ENCODE measurements at regions not wholly inside any gene's neighbourhood (a gene's known extent, or its start where the extent isn't known, plus 50 kb on each side); places are given as distances from the start of the nearest gene placed in this dataset.

DNA sequence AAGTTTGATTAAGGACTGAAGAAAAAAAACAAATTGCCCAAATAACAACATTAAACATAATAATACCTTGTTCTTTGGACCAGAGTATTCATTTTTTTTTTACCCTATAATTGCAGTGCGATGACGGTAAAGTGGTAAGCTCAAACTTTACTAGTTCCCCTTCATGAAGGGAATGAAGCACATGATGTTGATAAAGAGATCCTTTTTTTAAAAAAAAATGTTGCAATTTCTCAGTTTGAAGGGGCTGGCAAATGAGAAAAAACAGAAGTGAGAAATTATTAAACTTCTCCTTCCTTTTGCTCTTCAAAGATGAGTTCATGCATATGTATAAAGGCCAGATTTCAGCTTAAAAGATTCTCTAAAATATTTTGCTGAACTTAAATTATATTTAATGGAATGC lies 231.7 kb downstream of the C4orf33 start:
- no peaks in the 10 kb centered on the region for H3K36me3 ChIP-seq (replicated peaks in 1 of 2; ENCODE audit: control insufficient read depth in 1 of 2, insufficient read depth in 2 of 2, low read length in 2 of 2)
- peaks cover 0 to 2% (median 0%) of the 10 kb centered on the region in 7 donors for H3K9me3 Mint-ChIP-seq
- H3K4me2 ChIP-seq (replicated peaks; ENCODE audit: extremely low read depth, low read length, poor library complexity, severe bottlenecking): peak overlapping the region; percentile 47
- H3K36me3 Mint-ChIP-seq: peaks cover 3 to 4% of the 10 kb centered on the region in 2 donors
- peak overlapping the region in 1 of 3 experiments; percentile 38 for H3K4me3 ChIP-seq (replicated peaks in 1 of 3; ENCODE audit: low read depth in 2 of 3, low read length in 3 of 3)
- H3K27me3 ChIP-seq (ENCODE audit: control insufficient read depth in 2 of 2, insufficient read depth in 2 of 2, low read length in 2 of 2): no peaks in the 10 kb centered on the region
- H2AFZ ChIP-seq (ENCODE audit: insufficient read depth, low read depth, low read length, poor library complexity, severe bottlenecking): no peak overlapping the region
- H3K9ac ChIP-seq (ENCODE audit: insufficient read depth, low read length, poor library complexity, severe bottlenecking): peak overlapping the region; percentile 64
- H3K4me1 ChIP-seq (ENCODE audit: control insufficient read depth in 1 of 2, insufficient read depth in 2 of 2, low read length in 2 of 2): peaks cover 46 to 51% of the 10 kb centered on the region in 2 donors
- H3K4me3 Mint-ChIP-seq: peak overlapping the region in 1 of 2 donors; percentile 60
- H3K9me3 ChIP-seq (replicated peaks in 1 of 2; ENCODE audit: control insufficient read depth in 1 of 2, insufficient read depth in 1 of 2, low read length in 2 of 2): no peaks in the 10 kb centered on the region
- H3K79me2 ChIP-seq (ENCODE audit: insufficient read depth, low read length): no peaks in the 10 kb centered on the region
- no peak for TF ChIP-seq CTCF (IDR thresholded peaks at IDR 0.05)
- no CpG with 5 or more reads among the region's 2 CpGs for WGBS (ENCODE audit: insufficient coverage)
- H4K20me1 ChIP-seq (ENCODE audit: insufficient read depth, low read length): no peaks in the 10 kb centered on the region
- H3K27ac ChIP-seq (ENCODE audit: low read depth in 1 of 2, low read length in 2 of 2): peak overlapping the region; percentile 69 to 98
- peak overlapping the region; percentile 90 to 98 (median 94) for H3K27ac Mint-ChIP-seq
- DNase-seq: peak; percentile 69 to 89 (median 71)
- peaks cover 0 to 6% (median 3%) of the 10 kb centered on the region in 3 donors for H3K27me3 Mint-ChIP-seq (ENCODE audit: low read depth in 3 of 3)
- intact Hi-C loops (cut with micrococcal nuclease): loop anchor here in 1 of 2 donors (10.0 kb wide), 1 partner anchor 233 kb away; the partner anchor contains the start of genes C4orf33 and SCLT1
- peaks cover 60% of the 10 kb centered on the region for H3K4me1 Mint-ChIP-seq

GRCh38 chr4:129328162-129328561 lies 232.2 kb downstream of the C4orf33 start:
- H3K4me1 Mint-ChIP-seq: peaks cover 60% of the 10 kb centered on the region
- no peaks in the 10 kb centered on the region for H3K9me3 ChIP-seq (replicated peaks in 1 of 2; ENCODE audit: control insufficient read depth in 1 of 2, insufficient read depth in 1 of 2, low read length in 2 of 2)
- H3K27ac Mint-ChIP-seq: peak overlapping the region; percentile 82 to 98 (median 91)

More at GRCh38 chr4:129328162-129328561, 232.2 kb downstream of the C4orf33 start:
- Histone ChIP-seq H3K9ac (ENCODE audit: insufficient read depth, low read length, poor library complexity, severe bottlenecking) (peak overlapping the region; percentile 28), H3K27me3 (ENCODE audit: control insufficient read depth in 2 of 2, insufficient read depth in 2 of 2, low read length in 2 of 2) (no peaks in the 10 kb centered on the region), H3K4me1 (ENCODE audit: control insufficient read depth in 1 of 2, insufficient read depth in 2 of 2, low read length in 2 of 2) (peaks cover 46 to 51% of the 10 kb centered on the region in 2 donors), H3K27ac (ENCODE audit: low read depth in 1 of 2, low read length in 2 of 2) (peak overlapping the region; percentile 19 to 98), H4K20me1 (ENCODE audit: insufficient read depth, low read length) (no peaks in the 10 kb centered on the region), H3K36me3 (replicated peaks in 1 of 2; ENCODE audit: control insufficient read depth in 1 of 2, insufficient read depth in 2 of 2, low read length in 2 of 2) (no peaks in the 10 kb centered on the region), H2AFZ (ENCODE audit: insufficient read depth, low read depth, low read length, poor library complexity, severe bottlenecking) (no peak overlapping the region), H3K4me2 (replicated peaks; ENCODE audit: extremely low read depth, low read length, poor library complexity, severe bottlenecking) (peak overlapping the region; percentile 47), H3K79me2 (ENCODE audit: insufficient read depth, low read length) (no peaks in the 10 kb centered on the region), H3K4me3 (replicated peaks in 1 of 3; ENCODE audit: low read depth in 2 of 3, low read length in 3 of 3) (peak overlapping the region in 1 of 3 experiments; percentile 31)
- WGBS (ENCODE audit: insufficient coverage): 0% methylated on average over 3 of the region's 3 CpGs
- no peak for TF ChIP-seq CTCF (IDR thresholded peaks at IDR 0.05)
- peak; percentile 60 to 84 (median 78) for DNase-seq
- Mint-ChIP-seq H3K4me3 (peak overlapping the region in 1 of 2 donors; percentile 39), H3K36me3 (peaks cover 3 to 4% of the 10 kb centered on the region in 2 donors), H3K27me3 (ENCODE audit: low read depth in 3 of 3) (peaks cover 0 to 6% (median 3%) of the 10 kb centered on the region in 3 donors), H3K9me3 (peaks cover 0 to 2% (median 0%) of the 10 kb centered on the region in 7 donors)
- intact Hi-C loops (cut with micrococcal nuclease): loop anchor here in 1 of 2 donors (10.0 kb wide), 1 partner anchor 233 kb away; the partner anchor contains the start of genes C4orf33 and SCLT1
